NOMO-1 treated with dmso at 0.1 percent for 144 hours (cell line): ENCODE measurements at regions not wholly inside any gene's neighbourhood (a gene's known extent, or its start where the extent isn't known, plus 50 kb on each side); places are given as distances from the start of the nearest gene placed in this dataset.
"Not testable (repeated sequence)": the region's sequence is repeated elsewhere in the genome, so short reads cannot be mapped to it uniquely, and the experiment has no call there.

Source experiments
- DNase-seq: peaks from one replicate; lab custom pipeline; 2025; ENCODE audit not compliant: unreplicated experiment; lab: John Stamatoyannopoulos, UW

DNA sequence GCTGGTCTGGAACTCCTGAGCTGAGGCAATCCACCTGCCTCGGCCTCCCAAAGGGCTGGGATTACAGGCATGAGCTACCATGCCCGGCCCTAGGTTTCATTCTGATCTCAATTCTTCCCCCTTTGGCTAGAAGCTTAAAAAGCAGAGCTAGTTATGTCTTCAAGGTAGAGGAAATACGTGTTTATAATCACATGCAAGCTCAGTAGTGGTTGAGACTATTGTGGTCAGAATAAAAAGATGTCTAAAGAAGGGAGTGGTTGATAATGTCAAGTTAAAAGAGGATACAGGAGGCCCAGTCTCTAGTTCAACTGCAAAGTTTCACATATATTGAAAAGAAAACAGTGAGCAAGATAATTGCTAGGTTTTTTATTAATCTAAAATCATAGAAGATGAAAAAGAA, 807.8 kb upstream of the ACVR2A start:
- DNase-seq, result no peak

DNA sequence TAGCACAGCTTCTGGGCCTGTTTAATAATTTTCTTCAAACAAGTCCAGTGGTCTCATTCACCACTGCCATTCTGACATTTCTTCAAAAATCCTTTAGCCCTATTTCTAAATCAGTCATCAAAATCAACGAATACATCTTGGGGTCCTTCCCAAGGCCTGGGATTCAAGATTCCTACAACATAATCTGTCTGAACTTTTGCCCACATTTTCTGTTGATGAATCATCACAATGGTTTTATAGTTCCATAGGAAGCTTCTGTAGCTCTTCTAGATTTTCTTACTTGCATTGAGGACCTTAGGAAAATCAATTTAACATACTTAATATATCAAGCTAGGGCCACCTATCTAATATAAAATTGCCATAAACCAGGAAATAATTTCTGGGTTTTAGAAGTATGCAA, 811.8 kb upstream of the ACVR2A start:
- DNase-seq, result no peak

DNA sequence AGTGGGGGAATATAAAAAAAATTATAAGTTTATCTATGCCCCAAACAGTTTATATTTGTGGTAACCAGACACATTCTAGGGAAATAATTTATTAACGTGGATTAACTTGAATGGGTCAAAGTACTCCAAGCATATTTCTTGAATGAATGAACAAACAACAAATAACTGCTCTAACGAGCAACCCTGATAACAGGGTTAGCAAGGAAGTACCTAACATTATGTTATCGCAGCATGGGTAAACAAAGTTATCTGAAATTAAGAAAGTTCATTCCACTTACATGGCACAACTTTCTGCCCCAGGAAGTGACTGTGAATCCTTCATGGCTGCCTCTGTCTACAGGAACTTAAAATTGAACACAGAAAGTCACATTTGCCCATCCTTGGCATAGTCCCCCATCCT, 812.9 kb upstream of the ACVR2A start:
- DNase-seq, result no peak

- DNase-seq, result no peak
Measured at GRCh38 chr2:147030966-147031720, 813.7 kb upstream of the ACVR2A start.

DNA sequence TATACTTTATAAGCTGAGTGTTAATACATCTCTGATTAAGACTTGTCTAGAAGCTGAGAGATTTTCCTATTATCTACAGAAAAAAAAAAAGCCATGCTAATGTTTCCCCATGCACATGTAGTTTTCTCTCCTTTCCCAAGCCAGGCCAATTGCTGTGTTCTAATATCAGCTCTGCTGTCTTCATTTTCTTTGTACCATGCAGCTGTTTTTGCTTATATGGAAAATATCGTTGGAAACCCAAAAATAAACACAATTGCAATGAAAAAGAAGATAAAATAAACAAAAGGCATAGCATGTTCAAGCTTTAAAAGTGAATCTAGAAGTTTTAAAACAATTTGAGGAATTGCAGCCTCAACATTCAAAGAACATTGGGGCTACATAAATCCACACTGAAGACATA, 817.4 kb upstream of the ACVR2A start:
- no peak for DNase-seq

DNA sequence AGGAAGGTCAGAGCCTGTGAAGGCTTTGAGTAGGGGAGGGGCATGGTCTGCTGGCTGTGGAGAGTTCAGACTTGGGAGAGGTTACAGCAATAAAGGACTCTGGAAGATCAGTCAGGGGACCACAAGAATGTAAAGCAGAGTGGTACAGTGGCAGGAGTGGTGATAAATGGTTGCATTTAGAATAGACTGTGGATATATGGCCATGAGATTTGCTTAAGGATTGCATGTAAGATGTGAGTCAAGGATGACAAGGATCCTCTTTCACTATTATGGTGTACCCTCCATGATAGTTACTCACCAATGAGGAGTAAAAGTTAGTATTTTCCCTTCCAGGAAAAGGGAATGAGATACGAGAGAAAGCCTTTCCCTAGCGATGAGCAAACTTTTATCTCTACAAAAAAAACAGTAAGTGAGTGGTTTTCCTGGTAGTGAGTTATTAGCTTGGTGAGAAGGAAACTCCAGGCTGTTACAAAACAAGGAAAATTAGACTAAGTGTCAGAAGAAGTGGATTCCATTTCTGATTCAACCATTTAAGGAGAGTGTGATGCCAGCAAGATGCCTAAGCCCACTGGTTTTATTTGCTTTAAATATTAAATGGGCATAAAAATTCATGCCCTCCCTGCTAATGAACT, 818.0 kb upstream of the ACVR2A start:
- DNase-seq, result no peak

- DNase-seq, result no peak
Measured at GRCh38 chr2:147025646-147026585, 818.9 kb upstream of the ACVR2A start.

DNA sequence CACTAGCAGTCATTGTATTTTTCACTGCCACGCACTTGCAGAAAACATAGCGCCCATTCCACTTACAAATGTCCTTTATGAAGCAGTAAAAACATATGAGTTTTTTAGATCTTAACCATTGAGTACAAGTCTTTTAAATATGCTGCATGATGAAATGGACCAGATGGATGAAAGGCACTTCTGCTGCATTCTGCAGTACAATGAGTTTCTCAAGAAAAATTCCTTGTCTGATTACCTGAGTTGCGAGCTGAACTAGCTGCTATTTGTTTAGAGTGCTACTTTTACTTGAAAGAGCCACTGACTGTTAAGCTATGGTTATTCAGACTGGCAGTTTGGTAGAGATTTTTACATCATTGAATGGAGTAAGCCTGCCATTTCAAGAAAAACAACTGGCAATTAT, 825.5 kb upstream of the ACVR2A start:
- no peak for DNase-seq

GRCh38 chr2:147017951-147018645, 826.7 kb upstream of the ACVR2A start:
- DNase-seq, result no peak

DNA sequence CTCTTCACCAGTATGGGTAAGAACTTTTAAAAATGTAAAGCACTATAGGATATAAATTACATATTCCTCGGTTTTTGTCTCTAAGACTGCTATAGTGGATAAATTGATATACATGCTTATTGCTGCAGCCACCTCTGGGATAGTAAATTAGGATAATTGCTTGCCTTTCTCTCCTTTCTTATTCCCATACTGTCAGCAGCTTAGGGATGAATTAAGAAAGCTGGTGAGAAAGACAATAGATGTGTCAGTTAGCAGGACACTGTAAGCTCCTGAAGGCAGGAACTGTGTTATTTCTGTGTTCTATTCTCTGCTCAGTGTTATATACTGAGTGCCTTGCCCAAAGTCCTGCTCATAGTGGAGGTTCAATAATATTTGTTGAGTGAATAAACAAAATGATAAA, 828.6 kb upstream of the ACVR2A start:
- no peak for DNase-seq

DNA sequence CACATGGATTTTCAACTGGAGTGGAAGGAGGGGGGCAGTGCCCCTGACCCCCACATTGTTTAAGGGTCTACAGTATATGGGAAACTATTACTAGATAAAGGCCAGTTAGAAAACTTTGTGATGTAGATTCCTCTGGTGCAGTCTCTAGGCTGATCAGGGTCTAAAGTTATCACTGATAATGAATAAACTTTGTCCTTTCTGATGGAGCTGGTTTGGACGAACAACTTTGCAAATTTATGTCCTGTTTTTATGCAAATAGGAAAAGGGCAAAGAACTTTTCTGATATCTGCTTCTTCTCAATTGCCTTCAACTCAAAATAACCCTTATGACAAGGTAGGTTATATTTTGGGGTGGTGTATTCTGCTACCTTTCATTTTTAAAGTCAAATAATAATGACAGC, 829.2 kb upstream of the ACVR2A start:
- DNase-seq, result no peak

- no peak for DNase-seq
Measured at GRCh38 chr2:147013696-147014392, 831.0 kb upstream of the ACVR2A start.

DNA sequence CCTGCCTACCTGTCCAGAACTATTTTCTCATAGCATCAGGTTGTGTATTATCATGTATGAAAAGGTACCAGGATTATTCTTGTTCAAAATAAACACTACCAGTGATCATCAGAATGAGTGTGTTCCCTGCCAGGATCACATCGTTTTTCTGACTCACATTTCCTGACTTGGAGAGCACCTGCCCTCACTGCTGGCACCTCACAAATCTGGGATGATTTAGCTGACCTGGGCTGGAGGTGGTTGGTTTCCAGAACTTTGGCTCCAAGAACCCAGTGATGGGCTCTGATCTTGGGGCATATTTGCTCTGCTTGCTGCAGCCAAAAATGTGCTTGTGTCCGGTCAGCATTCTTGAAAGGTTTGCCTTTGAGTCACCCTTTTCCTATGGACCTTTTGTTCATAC, 836.3 kb upstream of the ACVR2A start:
- DNase-seq, result no peak

DNA sequence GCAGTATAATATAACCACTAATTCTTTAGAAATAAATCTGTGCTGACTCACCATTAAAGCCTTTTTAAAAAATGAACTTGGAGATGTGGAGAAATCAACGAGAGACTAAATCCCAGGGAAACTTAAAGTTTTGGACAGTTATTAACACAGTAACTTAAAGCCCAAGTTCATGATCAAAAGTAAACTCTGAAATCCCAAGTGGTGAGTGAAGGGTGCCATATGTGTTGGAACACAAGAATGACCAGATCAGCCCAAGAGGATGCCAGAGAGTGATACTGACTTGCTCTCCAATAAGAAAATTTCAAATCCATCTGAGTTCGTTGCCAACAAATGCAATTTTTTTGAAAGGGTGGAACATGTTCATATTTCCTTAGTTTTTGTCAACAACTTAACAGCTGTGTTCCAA, 838.1 kb upstream of the ACVR2A start:
- no peak for DNase-seq

DNA sequence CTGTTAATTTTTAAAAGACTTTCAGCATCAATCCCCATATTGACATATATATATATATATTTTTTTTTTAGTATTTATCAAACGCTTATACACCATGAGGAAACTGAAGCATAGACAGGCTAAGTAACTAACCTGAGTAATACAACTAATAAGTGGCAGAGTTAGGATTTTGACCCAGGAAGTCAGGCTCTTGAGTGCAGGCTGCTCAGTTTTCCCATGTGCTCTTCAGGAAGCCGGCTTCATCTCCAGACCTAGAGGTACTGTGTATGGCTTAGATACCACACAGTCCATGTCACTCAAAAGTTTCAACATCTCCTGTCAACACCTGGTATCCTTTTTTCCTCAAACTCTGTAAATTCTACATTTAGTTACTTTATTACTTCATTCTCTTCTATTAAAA, 841.7 kb upstream of the ACVR2A start:
- no peak for DNase-seq

DNA sequence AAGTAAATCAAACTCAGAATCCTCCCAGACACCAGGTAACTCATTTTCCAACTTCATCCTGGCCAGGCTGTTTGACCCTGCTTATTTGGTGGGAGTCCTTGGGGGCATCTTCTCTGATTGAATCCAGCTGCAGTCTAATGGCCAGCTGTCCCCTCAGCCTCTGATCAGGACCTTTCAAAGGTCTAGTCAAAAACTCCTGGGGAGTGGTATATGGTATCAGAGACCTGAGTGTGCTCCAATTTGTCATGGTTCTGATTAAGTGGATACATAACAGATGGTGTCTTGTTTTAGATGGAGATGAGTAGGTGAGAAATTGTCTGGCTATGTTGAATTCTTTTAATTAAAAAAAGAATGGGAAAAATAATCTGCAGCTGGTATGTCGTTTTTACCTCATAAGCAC, 842.6 kb upstream of the ACVR2A start:
- DNase-seq, result no peak

DNA sequence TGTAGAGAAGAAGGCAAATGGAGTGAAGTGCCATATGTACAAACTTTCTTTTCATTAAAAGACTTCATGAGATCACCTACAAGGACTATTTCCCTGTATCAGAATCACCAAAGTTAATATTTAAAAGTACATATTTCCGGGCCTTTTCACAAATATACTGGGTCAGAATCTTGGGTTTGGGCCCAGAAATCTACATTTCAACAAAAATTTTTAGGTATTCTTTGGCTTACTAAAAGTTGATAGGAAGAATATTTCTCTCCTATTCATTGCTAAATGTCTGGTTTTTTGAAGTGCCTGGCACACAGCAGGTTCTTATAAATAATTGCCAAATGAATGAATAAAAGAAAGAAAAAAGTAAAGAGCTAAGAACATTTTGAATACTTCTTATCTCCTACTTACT, 843.8 kb upstream of the ACVR2A start:
- no peak for DNase-seq

DNA sequence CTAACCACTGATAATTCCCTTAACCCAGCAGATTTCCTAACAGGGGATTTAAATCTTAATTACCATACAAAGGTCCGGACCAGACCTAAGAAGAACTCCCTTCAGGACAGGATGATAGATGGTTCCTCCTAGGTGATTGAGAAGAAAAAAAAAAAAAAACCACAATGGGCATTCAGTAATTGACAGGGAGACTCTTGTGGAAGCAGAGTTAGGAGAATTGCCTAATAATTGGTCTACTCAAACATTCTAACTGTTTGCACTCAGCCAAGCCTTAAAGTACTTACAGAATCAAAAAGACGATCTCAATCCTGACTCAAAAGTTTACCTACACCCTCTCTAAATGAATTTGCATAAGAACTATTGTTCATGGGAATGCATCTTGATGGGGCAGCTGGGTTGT, 844.7 kb upstream of the ACVR2A start:
- not testable (repeated sequence) for DNase-seq

DNA sequence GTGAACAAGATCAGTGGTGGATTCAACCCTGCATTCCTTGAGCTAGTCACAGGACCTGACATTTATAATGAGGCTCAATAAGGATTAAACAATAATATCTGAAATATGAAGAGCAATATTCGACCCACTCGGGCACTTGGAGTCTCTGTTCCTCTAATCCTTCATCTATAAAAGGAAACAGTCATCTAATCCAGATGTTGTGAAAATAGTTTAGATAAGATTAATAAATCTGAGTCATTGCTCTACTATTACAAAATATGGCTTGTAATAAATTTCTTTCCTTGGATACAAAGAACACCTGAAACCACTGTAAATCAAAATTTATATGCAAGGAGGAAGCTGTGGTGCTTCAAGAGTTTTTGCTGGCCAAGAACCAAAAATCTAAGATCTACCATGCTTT, 846.9 kb upstream of the ACVR2A start:
- no peak for DNase-seq

DNA sequence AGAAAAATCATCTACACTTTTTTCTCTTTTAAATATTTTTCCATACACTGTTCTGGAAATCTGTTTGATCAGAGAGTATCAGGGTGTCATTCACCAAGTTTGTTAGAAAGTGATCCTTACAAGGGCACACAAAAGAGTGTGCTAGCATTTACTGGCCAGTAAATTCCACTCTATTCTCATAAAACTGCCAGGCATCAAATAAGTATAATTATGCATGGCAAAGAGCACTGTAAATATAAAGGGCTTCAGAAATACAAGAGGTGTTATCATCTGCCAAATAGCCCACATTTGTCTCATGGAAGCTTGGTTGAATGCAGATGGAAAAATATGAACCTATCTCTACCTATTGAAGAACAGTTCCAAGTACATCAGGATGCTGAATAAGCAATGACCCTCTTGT, 847.3 kb upstream of the ACVR2A start:
- DNase-seq, result no peak

DNA sequence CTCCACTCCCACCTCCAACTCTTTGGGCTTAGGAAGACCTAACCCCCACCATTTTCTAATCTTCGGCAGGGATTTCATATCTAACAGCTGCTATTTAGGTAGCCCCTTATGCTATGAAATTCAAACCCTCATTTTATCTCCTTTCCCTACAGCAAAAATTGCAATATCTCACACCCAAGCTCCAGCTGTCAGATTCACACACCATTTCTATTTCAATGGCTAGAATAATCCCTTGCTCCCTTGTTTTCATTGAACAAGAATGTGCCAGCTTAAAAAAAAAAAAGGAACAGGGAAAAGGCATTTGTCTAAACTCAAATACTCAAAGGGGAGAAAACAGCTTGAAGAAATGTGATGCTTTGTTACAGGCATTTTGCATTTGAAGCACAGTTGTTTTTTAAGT, 850.6 kb upstream of the ACVR2A start:
- DNase-seq, result no peak
